ENCODE measurements at regions not wholly inside any gene's neighbourhood (a gene's known extent, or its start where the extent isn't known, plus 50 kb on each side); places are given as distances from the start of the nearest gene placed in this dataset.

GRCh38 chr2:195414537-195415100, 242.4 kb upstream of the SLC39A10 start:
- ATAC-seq (ENCODE audit: low read depth in 2 of 2) = peak; percentile 77 to 85
- Mint-ChIP-seq H3K9me3 (no peaks in the 10 kb centered on the region), H3K36me3 (no peaks in the 10 kb centered on the region), H3K4me1 (peaks cover 16 to 27% (median 19%) of the 10 kb centered on the region in 3 donors), H3K27me3 (no peaks in the 10 kb centered on the region), H3K4me3 (peak overlapping the region in 4 of 8 donors; percentile 15 to 65 (median 32)), H3K27ac (peak overlapping the region; percentile 26 to 93 (median 60))
- DNase-seq = peak; percentile 12

GRCh38 chr2:195413944-195414343, 243.1 kb upstream of the SLC39A10 start:
- H3K9me3 Mint-ChIP-seq = no peaks in the 10 kb centered on the region
- H3K27ac Mint-ChIP-seq = peak overlapping the region in 3 of 6 donors; percentile 30 to 83 (median 62)
- H3K27me3 Mint-ChIP-seq = no peaks in the 10 kb centered on the region
- peak overlapping the region in 2 of 8 donors; percentile 6 for H3K4me3 Mint-ChIP-seq
- DNase-seq (no peak), ATAC-seq (ENCODE audit: low read depth in 2 of 2) (no peak)
- no peaks in the 10 kb centered on the region for H3K36me3 Mint-ChIP-seq
- H3K4me1 Mint-ChIP-seq = peaks cover 16 to 27% (median 19%) of the 10 kb centered on the region in 3 donors

- no peaks in the 10 kb centered on the region for H3K9me3 Mint-ChIP-seq
- H3K27me3 Mint-ChIP-seq = no peaks in the 10 kb centered on the region
- DNase-seq = no peak
- H3K36me3 Mint-ChIP-seq = no peaks in the 10 kb centered on the region
- peaks cover 16 to 27% (median 19%) of the 10 kb centered on the region in 3 donors for H3K4me1 Mint-ChIP-seq
- H3K27ac Mint-ChIP-seq = peak overlapping the region in 2 of 6 donors; percentile 8 to 53
- no peak overlapping the region for H3K4me3 Mint-ChIP-seq
- no peak for ATAC-seq (ENCODE audit: low read depth in 2 of 2)
These were observed 243.6 kb upstream of the SLC39A10 start for GRCh38 chr2:195413422-195413821.

- H3K27ac Mint-ChIP-seq = no peak overlapping the region
- no peak overlapping the region for H3K4me3 Mint-ChIP-seq
- no peak for DNase-seq
- H3K27me3 Mint-ChIP-seq = no peaks in the 10 kb centered on the region
- no peak for ATAC-seq (ENCODE audit: low read depth in 2 of 2)
- no peaks in the 10 kb centered on the region for H3K9me3 Mint-ChIP-seq
- no peaks in the 10 kb centered on the region for H3K36me3 Mint-ChIP-seq
- H3K4me1 Mint-ChIP-seq = peaks cover 16 to 27% (median 19%) of the 10 kb centered on the region in 3 donors
These were observed 245.8 kb upstream of the SLC39A10 start for GRCh38 chr2:195411219-195411687.

- Mint-ChIP-seq H3K4me3 (no peak overlapping the region), H3K27me3 (no peaks in the 10 kb centered on the region), H3K9me3 (no peaks in the 10 kb centered on the region), H3K27ac (no peak overlapping the region), H3K4me1 (peaks cover 16 to 27% (median 19%) of the 10 kb centered on the region in 3 donors), H3K36me3 (no peaks in the 10 kb centered on the region)
- no peak for DNase-seq
- no peak for ATAC-seq (ENCODE audit: low read depth in 2 of 2)
These were observed 246.9 kb upstream of the SLC39A10 start for GRCh38 chr2:195410074-195410671.

- Mint-ChIP-seq H3K4me1 (peaks cover 3 to 15% (median 6%) of the 10 kb centered on the region in 3 donors), H3K27me3 (no peaks in the 10 kb centered on the region), H3K9me3 (no peaks in the 10 kb centered on the region), H3K4me3 (no peak overlapping the region), H3K27ac (no peak overlapping the region), H3K36me3 (no peaks in the 10 kb centered on the region)
- ATAC-seq (ENCODE audit: low read depth in 2 of 2) (no peak), DNase-seq (no peak)
These were observed 248.2 kb upstream of the SLC39A10 start for GRCh38 chr2:195408811-195409210.

GRCh38 chr2:195408196-195408595, 248.8 kb upstream of the SLC39A10 start:
- ATAC-seq (ENCODE audit: low read depth in 2 of 2) = no peak
- H3K4me3 Mint-ChIP-seq = no peak overlapping the region
- DNase-seq = no peak
- no peak overlapping the region for H3K27ac Mint-ChIP-seq
- no peaks in the 10 kb centered on the region for H3K27me3 Mint-ChIP-seq
- H3K36me3 Mint-ChIP-seq = no peaks in the 10 kb centered on the region
- H3K9me3 Mint-ChIP-seq = no peaks in the 10 kb centered on the region
- peaks cover 0 to 9% (median 0%) of the 10 kb centered on the region in 3 donors for H3K4me1 Mint-ChIP-seq

GRCh38 chr2:195407783-195408182, 249.2 kb upstream of the SLC39A10 start:
- H3K27me3 Mint-ChIP-seq = no peaks in the 10 kb centered on the region
- no peaks in the 10 kb centered on the region for H3K36me3 Mint-ChIP-seq
- no peak overlapping the region for H3K27ac Mint-ChIP-seq
- peaks cover 0 to 4% (median 0%) of the 10 kb centered on the region in 7 donors for H3K9me3 Mint-ChIP-seq
- no peak overlapping the region for H3K4me3 Mint-ChIP-seq
- ATAC-seq (ENCODE audit: low read depth in 2 of 2) = no peak
- DNase-seq = no peak
- peaks cover 0 to 5% (median 0%) of the 10 kb centered on the region in 3 donors for H3K4me1 Mint-ChIP-seq

GRCh38 chr2:195406886-195407603, 250.0 kb upstream of the SLC39A10 start:
- DNase-seq (no peak), ATAC-seq (ENCODE audit: low read depth in 2 of 2) (no peak)
- Mint-ChIP-seq H3K27me3 (no peaks in the 10 kb centered on the region), H3K4me3 (peak overlapping the region in 1 of 8 donors; percentile 3), H3K27ac (peak overlapping the region in 1 of 6 donors; percentile 70), H3K9me3 (peaks cover 0 to 4% (median 0%) of the 10 kb centered on the region in 7 donors), H3K36me3 (no peaks in the 10 kb centered on the region), H3K4me1 (peaks cover 0 to 5% (median 0%) of the 10 kb centered on the region in 3 donors)

GRCh38 chr2:195404651-195405050, 252.4 kb upstream of the SLC39A10 start:
- Mint-ChIP-seq H3K27ac (peak overlapping the region in 1 of 6 donors; percentile 1), H3K4me1 (no peaks in the 10 kb centered on the region), H3K9me3 (peaks cover 0 to 4% (median 0%) of the 10 kb centered on the region in 7 donors), H3K36me3 (no peaks in the 10 kb centered on the region), H3K27me3 (no peaks in the 10 kb centered on the region), H3K4me3 (no peak overlapping the region)
- DNase-seq = no peak
- ATAC-seq (ENCODE audit: low read depth in 2 of 2) = no peak

GRCh38 chr2:195396479-195396878, 260.5 kb upstream of the SLC39A10 start:
- DNase-seq = no peak
- no peaks in the 10 kb centered on the region for H3K9me3 Mint-ChIP-seq
- H3K36me3 Mint-ChIP-seq = no peaks in the 10 kb centered on the region
- H3K27ac Mint-ChIP-seq = no peak overlapping the region
- no peaks in the 10 kb centered on the region for H3K27me3 Mint-ChIP-seq
- H3K4me3 Mint-ChIP-seq = no peak overlapping the region
- H3K4me1 Mint-ChIP-seq = no peaks in the 10 kb centered on the region
- no peak for ATAC-seq (ENCODE audit: low read depth in 2 of 2)

GRCh38 chr2:195395362-195395761, 261.7 kb upstream of the SLC39A10 start:
- H3K27me3 Mint-ChIP-seq = no peaks in the 10 kb centered on the region
- no peak for DNase-seq
- ATAC-seq (ENCODE audit: low read depth in 2 of 2) = no peak
- no peak overlapping the region for H3K4me3 Mint-ChIP-seq
- H3K4me1 Mint-ChIP-seq = no peaks in the 10 kb centered on the region
- no peaks in the 10 kb centered on the region for H3K9me3 Mint-ChIP-seq
- no peak overlapping the region for H3K27ac Mint-ChIP-seq
- H3K36me3 Mint-ChIP-seq = no peaks in the 10 kb centered on the region

GRCh38 chr2:195392446-195393336, 264.3 kb upstream of the SLC39A10 start:
- Mint-ChIP-seq H3K4me1 (peaks cover 1 to 13% (median 12%) of the 10 kb centered on the region in 3 donors), H3K27me3 (no peaks in the 10 kb centered on the region), H3K4me3 (no peak overlapping the region), H3K9me3 (no peaks in the 10 kb centered on the region), H3K36me3 (no peaks in the 10 kb centered on the region), H3K27ac (no peak overlapping the region)
- DNase-seq = no peak
- ATAC-seq (ENCODE audit: low read depth in 2 of 2) = no peak
